ENCODE measurements at regions not wholly inside any gene's neighbourhood (a gene's known extent, or its start where the extent isn't known, plus 50 kb on each side); places are given as distances from the start of the nearest gene placed in this dataset.

DNA sequence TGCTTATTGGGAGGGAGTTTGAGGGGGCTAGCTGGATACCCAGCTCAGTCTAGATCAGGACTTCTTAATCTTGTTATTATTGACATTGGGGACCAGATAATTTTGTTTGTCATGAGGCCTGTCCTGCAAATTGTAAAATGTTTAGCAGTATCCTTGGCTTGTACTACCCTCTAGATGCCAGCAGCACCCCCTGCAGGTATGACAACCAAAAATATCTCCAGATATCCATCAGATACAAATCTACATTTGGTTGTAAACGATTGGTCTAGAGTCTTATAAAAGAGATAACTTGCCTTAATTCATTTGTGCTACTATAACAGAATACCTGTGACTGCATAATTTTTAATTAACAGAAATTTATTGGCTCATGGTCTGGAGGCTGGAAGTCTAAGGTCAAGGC is 1232.2 kb downstream of the XPNPEP1 start:
- no peak overlapping the region for H3K4me2 ChIP-seq (ENCODE audit: low read depth, low read length, poor library complexity, severe bottlenecking)
- H3F3A ChIP-seq (ENCODE audit: insufficient read depth) = no peaks in the 10 kb centered on the region
- H3K27me3 ChIP-seq (ENCODE audit: low read length) = no peaks in the 10 kb centered on the region
- no peaks in the 10 kb centered on the region for H3K79me2 ChIP-seq (ENCODE audit: insufficient read depth, low read length)
- no peaks in the 10 kb centered on the region for H3K9me3 ChIP-seq (ENCODE audit: insufficient read depth, low read length)
- H3K27ac ChIP-seq (ENCODE audit: low read depth, low read length) = no peak overlapping the region
- H3K36me3 ChIP-seq (ENCODE audit: low read length) = no peaks in the 10 kb centered on the region
- no peak overlapping the region for H2AFZ ChIP-seq (ENCODE audit: low read depth, low read length, severe bottlenecking)
- TF ChIP-seq EZH2phosphoT487 (conservative IDR thresholded peaks at IDR 0.05; ENCODE audit: low read length) = no peak
- TF ChIP-seq, protein P1, sequence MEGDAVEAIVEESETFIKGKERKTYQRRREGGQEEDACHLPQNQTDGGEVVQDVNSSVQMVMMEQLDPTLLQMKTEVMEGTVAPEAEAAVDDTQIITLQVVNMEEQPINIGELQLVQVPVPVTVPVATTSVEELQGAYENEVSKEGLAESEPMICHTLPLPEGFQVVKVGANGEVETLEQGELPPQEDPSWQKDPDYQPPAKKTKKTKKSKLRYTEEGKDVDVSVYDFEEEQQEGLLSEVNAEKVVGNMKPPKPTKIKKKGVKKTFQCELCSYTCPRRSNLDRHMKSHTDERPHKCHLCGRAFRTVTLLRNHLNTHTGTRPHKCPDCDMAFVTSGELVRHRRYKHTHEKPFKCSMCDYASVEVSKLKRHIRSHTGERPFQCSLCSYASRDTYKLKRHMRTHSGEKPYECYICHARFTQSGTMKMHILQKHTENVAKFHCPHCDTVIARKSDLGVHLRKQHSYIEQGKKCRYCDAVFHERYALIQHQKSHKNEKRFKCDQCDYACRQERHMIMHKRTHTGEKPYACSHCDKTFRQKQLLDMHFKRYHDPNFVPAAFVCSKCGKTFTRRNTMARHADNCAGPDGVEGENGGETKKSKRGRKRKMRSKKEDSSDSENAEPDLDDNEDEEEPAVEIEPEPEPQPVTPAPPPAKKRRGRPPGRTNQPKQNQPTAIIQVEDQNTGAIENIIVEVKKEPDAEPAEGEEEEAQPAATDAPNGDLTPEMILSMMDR (IDR thresholded peaks at IDR 0.05; ENCODE audit: insufficient read depth, low read length, poor library complexity, severe bottlenecking) = no peak
- H3K4me3 ChIP-seq (ENCODE audit: insufficient read depth, low read length, poor library complexity, severe bottlenecking) = no peak overlapping the region
- H3K9ac ChIP-seq (ENCODE audit: low read length) = no peak overlapping the region
- no peaks in the 10 kb centered on the region for H4K20me1 ChIP-seq (ENCODE audit: low read depth, low read length)
- no peaks in the 10 kb centered on the region for H3K9me2 ChIP-seq (replicated peaks; ENCODE audit: insufficient read depth, low read length)

DNA sequence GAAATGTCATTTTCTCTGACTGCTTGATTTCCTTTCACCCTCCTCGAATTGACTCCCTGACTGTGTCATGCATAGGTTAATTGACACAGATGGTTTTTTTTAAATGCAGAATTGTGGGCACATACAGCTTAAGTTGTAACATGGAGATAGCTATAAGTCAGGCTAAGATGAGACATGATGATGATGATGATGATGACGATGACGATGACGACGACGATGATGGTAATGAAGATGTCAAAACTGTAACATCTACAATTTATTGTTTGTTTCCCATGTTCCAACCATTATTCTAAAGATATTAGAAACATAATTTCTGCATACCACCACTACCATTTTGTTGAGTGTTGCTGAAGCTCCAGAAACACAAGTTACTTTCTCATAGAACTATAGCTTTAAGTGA is 1232.8 kb downstream of the XPNPEP1 start:
- no peaks in the 10 kb centered on the region for H3K27me3 ChIP-seq (ENCODE audit: low read length)
- H3K4me3 ChIP-seq (ENCODE audit: insufficient read depth, low read length, poor library complexity, severe bottlenecking) = no peak overlapping the region
- no peak overlapping the region for H3K9ac ChIP-seq (ENCODE audit: low read length)
- H3K36me3 ChIP-seq (ENCODE audit: low read length) = no peaks in the 10 kb centered on the region
- TF ChIP-seq, protein P1 (IDR thresholded peaks at IDR 0.05; ENCODE audit: insufficient read depth, low read length, poor library complexity, severe bottlenecking) = no peak
- no peak overlapping the region for H3K4me2 ChIP-seq (ENCODE audit: low read depth, low read length, poor library complexity, severe bottlenecking)
- no peak overlapping the region for H2AFZ ChIP-seq (ENCODE audit: low read depth, low read length, severe bottlenecking)
- H3K9me2 ChIP-seq (replicated peaks; ENCODE audit: insufficient read depth, low read length) = no peaks in the 10 kb centered on the region
- no peak overlapping the region for H3K27ac ChIP-seq (ENCODE audit: low read depth, low read length)
- H3K79me2 ChIP-seq (ENCODE audit: insufficient read depth, low read length) = no peaks in the 10 kb centered on the region
- no peaks in the 10 kb centered on the region for H4K20me1 ChIP-seq (ENCODE audit: low read depth, low read length)
- H3F3A ChIP-seq (ENCODE audit: insufficient read depth) = no peaks in the 10 kb centered on the region
- no peaks in the 10 kb centered on the region for H3K9me3 ChIP-seq (ENCODE audit: insufficient read depth, low read length)

DNA sequence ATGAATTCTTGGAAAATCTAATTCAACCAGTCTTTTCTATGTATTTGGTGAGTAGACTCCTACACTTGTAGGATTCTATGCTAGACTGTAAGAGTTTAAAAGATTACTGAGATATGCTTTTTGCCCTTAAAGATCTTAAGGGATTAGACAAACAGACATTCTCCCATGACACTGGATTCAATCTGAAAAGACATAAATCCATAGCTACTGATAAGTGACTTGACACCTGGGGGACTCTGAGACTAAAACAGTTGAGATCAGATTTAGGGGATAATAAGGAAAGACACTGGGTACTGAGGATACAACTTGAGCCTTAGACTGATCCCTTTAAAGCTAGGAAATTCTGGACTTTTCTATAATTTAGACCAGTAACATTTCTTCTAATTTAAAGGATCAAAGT is 1233.4 kb downstream of the XPNPEP1 start:
- no peak overlapping the region for H3K4me3 ChIP-seq (ENCODE audit: insufficient read depth, low read length, poor library complexity, severe bottlenecking)
- H3K79me2 ChIP-seq (ENCODE audit: insufficient read depth, low read length) = no peaks in the 10 kb centered on the region
- no peaks in the 10 kb centered on the region for H3K9me3 ChIP-seq (ENCODE audit: insufficient read depth, low read length)
- no peaks in the 10 kb centered on the region for H3K9me2 ChIP-seq (replicated peaks; ENCODE audit: insufficient read depth, low read length)
- no peak overlapping the region for H3K4me2 ChIP-seq (ENCODE audit: low read depth, low read length, poor library complexity, severe bottlenecking)
- H3K9ac ChIP-seq (ENCODE audit: low read length) = no peak overlapping the region
- H2AFZ ChIP-seq (ENCODE audit: low read depth, low read length, severe bottlenecking) = no peak overlapping the region
- H3F3A ChIP-seq (ENCODE audit: insufficient read depth) = no peaks in the 10 kb centered on the region
- H3K27ac ChIP-seq (ENCODE audit: low read depth, low read length) = no peak overlapping the region
- no peaks in the 10 kb centered on the region for H4K20me1 ChIP-seq (ENCODE audit: low read depth, low read length)
- no peaks in the 10 kb centered on the region for H3K27me3 ChIP-seq (ENCODE audit: low read length)
- no peaks in the 10 kb centered on the region for H3K36me3 ChIP-seq (ENCODE audit: low read length)
- no peak for TF ChIP-seq EZH2phosphoT487 (conservative IDR thresholded peaks at IDR 0.05; ENCODE audit: low read length)
- TF ChIP-seq, protein P1 (IDR thresholded peaks at IDR 0.05; ENCODE audit: insufficient read depth, low read length, poor library complexity, severe bottlenecking) = no peak

DNA sequence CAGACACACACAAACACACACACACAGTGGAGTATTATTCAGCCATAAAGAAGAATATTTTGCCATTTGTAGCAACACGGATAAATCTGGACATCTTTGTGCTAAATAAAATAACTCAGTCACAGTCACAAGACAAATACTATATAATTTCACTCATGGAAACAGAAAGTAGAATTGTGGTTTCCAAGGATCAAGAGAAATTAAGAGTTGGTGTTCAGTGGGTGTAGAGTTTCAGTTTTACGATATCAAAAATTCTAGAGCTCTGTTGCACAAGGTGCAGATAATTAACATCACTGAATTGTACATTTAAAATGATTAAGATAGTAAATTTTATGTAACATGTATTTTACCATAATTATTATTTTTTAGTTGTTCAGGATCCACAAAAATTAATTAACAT is 1235.0 kb downstream of the XPNPEP1 start:
- H3K9me3 ChIP-seq (ENCODE audit: insufficient read depth, low read length) = no peaks in the 10 kb centered on the region
- TF ChIP-seq EZH2phosphoT487 (conservative IDR thresholded peaks at IDR 0.05; ENCODE audit: low read length) = no peak
- TF ChIP-seq, protein P1 (IDR thresholded peaks at IDR 0.05; ENCODE audit: insufficient read depth, low read length, poor library complexity, severe bottlenecking) = no peak
- H3K36me3 ChIP-seq (ENCODE audit: low read length) = no peaks in the 10 kb centered on the region
- no peak overlapping the region for H2AFZ ChIP-seq (ENCODE audit: low read depth, low read length, severe bottlenecking)
- H3K4me3 ChIP-seq (ENCODE audit: insufficient read depth, low read length, poor library complexity, severe bottlenecking) = no peak overlapping the region
- no peaks in the 10 kb centered on the region for H3K79me2 ChIP-seq (ENCODE audit: insufficient read depth, low read length)
- no peaks in the 10 kb centered on the region for H3K27me3 ChIP-seq (ENCODE audit: low read length)
- no peaks in the 10 kb centered on the region for H4K20me1 ChIP-seq (ENCODE audit: low read depth, low read length)
- H3K27ac ChIP-seq (ENCODE audit: low read depth, low read length) = no peak overlapping the region
- H3K9ac ChIP-seq (ENCODE audit: low read length) = no peak overlapping the region
- H3K9me2 ChIP-seq (replicated peaks; ENCODE audit: insufficient read depth, low read length) = no peaks in the 10 kb centered on the region
- H3K4me2 ChIP-seq (ENCODE audit: low read depth, low read length, poor library complexity, severe bottlenecking) = no peak overlapping the region
- no peaks in the 10 kb centered on the region for H3F3A ChIP-seq (ENCODE audit: insufficient read depth)
